Panc1 (cell line): ENCODE measurements at regions not wholly inside any gene's neighbourhood (a gene's known extent, or its start where the extent isn't known, plus 50 kb on each side); places are given as distances from the start of the nearest gene placed in this dataset.

ENCODE experiments used
- CTCF ChIP-seq: fragments of 450-650 bp; IDR thresholded peaks from 2 replicates; pipeline ENCODE4 v1.5.1; 2017; ENCODE audit warnings: mild to moderate bottlenecking
- POLR2AphosphoS5 ChIP-seq: IDR thresholded peaks from 2 replicates; pipeline ENCODE4 v1.6.1; 2012; ENCODE audit warnings: mild to moderate bottlenecking, low read depth, low read length, moderate library complexity
- REST ChIP-seq, 2 experiments: IDR thresholded peaks; 2 replicates each; pipeline ENCODE4 v1.6.1; 2011 to 2012; ENCODE audit warnings: low read depth in 2 of 2, control low read depth in 1 of 2, low read length in 1 of 2, mild to moderate bottlenecking in 1 of 2, moderate library complexity in 1 of 2; ENCODE audit not compliant: insufficient read depth in 1 of 2
- SIN3A ChIP-seq: IDR thresholded peaks from 2 replicates; pipeline ENCODE4 v1.6.1; 2012; ENCODE audit warnings: low read depth, mild to moderate bottlenecking, low read length, moderate library complexity, borderline replicate concordance; ENCODE audit not compliant: insufficient read depth

GRCh38 chr2:45272549-45273265 is 263.5 kb upstream of the SIX2 start:
- no peak for TF ChIP-seq CTCF
- TF ChIP-seq REST (IDR thresholded peaks at IDR 0.05; ENCODE audit: insufficient read depth in 1 of 2, low read depth in 2 of 2, low read length in 1 of 2) = no peak
- TF ChIP-seq POLR2AphosphoS5 = no peak
- no peak for TF ChIP-seq SIN3A
